Suppressor macrophage treated with lipopolysaccharide for 1 hour (primary cell): ENCODE measurements at regions not wholly inside any gene's neighbourhood (a gene's known extent, or its start where the extent isn't known, plus 50 kb on each side); places are given as distances from the start of the nearest gene placed in this dataset.
"Not testable (repeated sequence)": the region's sequence is repeated elsewhere in the genome, so short reads cannot be mapped to it uniquely, and the experiment has no call there.

Experiments
- DNase-seq, 3 donors: peaks; one replicate each; pipeline ENCODE4 v3.0.0-alpha.2; 2020 to 2022

DNA sequence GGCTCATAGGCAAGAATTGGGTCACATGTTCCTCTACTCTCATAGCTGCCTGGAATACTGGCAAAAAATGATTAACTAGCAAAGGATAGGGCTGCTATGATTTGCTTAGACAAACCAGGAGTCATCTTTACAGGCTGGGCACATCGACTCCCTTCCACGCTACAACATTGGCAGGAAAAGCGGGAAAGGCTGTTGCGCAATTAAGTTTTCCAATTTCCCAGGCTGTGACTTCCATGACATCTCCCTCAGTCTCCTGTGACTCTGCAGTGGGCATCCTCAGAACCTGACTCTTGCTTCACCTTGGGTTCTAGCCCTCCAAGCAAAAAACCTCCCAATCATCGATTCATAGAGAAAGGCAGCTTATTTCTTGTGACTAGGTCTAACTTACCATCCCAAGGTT lies 184.5 kb upstream of the E2F7 start:
- no peak for DNase-seq

DNA sequence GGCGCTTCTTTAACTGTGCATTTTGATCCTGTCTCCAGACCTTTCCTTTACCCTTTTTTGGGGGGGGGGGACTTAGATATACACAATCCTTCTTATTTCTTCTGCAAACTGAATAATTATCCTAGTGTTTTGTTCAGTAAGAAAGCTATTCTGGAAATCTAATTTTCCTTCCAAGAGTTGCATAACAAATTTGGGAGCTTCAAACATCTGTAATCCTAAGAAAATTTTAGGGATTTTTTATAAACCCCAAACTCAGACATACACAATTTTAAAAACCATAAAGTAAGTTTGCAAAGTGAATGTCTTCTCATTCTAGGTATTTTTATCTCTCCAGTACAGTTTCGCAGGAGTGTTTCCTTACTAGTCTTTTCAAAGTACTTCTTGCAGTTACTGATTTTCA lies 182.7 kb upstream of the E2F7 start:
- no peak for DNase-seq

DNA sequence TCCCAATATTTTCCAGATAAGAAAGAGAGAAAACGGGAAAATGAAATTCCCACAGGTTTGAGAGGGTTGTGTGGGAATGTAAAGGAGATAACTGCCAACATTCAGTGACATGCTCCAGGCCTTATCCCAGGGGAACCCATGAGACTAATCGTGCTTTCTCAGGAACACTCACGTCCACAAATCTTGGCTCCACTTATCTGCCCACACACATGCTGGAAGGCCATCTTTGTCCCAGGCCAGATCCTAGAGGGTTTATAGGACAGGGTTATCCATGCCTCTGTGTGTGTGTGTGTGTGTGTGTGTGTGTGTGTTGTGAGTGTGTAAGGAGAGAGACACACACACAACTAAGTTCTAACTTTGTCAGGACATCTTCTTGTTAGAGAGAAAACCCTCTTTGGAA lies 182.2 kb upstream of the E2F7 start:
- no peak for DNase-seq

DNA sequence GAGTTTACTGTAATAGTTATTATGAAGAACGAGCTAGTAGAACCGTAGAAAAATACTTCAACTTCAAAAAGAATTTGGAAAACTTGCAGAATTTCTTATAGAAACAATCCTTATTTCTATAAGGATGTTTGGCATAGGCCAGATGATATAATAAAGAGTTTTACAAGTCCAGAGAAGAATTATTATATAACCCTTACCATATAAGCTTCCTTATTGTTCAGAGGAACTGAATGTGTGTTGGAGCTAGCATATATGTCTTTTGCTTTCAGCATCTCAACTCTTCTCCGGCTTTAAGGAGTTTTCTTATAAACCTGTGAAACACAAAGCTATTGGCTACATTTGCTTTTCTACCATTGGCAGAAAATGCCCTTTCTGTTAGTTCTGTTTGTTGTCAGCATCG lies 178.0 kb upstream of the E2F7 start:
- no peak for DNase-seq

DNA sequence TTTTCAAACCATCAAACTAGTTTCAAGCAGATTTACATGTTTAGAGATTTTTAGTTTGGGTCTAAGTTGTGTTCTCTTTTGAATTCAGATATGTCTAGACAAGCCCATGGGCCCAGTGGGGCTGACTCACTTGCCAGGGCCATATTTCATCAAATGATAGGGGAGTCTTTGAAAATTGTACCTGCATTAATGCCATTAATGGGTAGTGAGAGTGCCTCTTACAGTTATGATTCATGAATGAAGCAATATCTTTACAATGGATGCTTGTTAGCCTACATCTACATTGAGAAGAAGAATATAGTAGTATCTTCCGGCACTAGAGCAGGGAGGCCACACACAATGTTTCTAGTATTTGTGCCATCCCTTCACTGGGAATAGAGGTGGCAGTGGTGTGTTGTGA lies 174.2 kb upstream of the E2F7 start:
- DNase-seq, result no peak

DNA sequence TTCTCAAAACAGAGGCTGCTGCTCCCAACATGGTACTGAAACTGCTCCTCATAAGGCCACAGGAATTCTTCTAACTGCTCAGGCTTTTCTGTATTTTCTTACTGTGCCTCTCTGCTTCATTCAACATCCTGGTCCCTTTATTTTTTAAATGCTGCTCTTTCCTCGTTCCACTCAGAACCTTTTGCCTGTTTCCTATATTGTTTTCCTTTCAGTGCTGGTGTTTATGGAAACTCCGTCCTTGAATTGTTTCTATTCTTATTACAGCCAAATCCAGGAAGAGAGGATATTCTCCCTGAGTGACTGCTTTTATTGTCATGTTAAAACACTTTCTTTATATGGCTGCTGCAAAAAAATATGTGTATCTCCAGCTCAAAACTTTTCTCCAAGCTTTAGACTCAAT lies 173.0 kb upstream of the E2F7 start:
- no peak for DNase-seq

DNA sequence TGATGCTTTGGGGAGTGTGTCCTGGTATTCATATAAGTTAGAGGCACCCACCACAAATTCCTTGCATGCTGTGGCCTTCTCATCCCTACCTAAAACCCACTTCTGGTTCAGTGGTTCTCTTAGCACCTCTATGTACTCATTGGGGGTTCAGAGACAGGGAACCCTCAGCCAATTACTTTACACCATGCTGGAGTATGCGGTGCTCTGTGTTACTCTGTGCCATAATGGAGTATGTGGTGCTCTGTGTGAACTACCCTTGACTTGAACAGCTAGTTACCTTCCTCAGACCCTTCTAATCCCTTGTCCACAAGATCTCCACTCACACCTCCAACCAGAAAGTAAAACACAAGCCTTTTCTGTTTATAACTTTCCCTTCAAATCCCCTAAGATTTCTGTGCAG lies 172.5 kb upstream of the E2F7 start:
- DNase-seq, result no peak

DNA sequence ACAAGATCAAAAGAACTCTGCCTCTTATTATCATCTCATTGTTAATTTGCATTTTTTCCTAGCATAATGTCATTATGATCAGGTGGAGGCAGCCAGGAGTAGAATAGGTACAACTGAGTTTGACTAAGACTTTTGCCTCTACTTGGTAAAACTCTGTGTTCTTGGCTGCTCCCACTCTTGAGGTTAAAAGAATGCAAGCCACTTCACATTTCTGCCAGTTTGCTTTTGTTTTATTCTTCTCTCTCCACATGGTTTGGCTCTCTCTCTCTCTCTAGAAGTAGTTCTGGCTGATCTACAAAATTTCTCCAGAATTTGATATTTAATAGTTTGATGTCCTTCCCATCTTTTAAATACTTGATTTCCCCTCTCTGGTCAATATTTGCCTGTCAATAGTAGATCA lies 170.7 kb upstream of the E2F7 start:
- no peak for DNase-seq

DNA sequence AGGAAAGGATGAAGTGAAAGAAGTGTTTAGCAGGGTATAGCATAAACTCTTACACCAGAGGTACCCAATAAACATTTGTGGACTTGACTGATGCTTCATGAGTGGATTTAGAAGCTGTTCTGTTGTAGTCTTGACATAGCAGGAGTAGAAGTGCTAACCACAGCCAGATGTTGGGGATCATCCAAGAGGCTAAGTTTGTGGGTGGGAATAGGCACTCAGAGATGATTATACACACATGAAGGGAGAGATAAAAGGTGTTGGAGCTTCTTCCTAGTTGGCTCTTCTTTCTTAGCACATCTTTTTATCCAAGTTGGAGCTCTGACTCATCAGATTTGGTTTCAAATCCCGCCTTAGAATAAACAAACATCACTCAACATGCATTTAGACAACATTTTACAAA lies 166.7 kb upstream of the E2F7 start:
- DNase-seq, result no peak

DNA sequence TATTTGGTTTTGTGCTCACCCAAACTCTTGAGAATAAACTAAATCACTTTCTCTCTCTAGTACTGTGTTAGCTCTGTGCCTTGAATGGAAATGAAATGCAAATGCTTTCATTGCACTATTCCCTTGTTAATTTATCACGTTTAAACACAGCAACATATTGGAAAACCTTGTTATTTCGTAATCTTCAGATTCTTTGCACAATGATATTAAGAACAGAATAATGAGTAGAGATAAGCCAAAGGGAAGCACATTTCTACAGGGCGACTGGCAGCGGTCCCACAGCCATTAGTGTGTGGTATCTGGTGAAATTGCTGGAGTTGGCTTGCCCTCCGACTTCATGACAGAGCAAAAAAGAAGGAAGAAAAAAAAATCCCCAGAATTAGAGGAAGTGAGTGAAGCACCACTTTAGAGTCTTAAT lies 166.1 kb upstream of the E2F7 start:
- DNase-seq, result peak; percentile 29 to 34 (median 29)

DNA sequence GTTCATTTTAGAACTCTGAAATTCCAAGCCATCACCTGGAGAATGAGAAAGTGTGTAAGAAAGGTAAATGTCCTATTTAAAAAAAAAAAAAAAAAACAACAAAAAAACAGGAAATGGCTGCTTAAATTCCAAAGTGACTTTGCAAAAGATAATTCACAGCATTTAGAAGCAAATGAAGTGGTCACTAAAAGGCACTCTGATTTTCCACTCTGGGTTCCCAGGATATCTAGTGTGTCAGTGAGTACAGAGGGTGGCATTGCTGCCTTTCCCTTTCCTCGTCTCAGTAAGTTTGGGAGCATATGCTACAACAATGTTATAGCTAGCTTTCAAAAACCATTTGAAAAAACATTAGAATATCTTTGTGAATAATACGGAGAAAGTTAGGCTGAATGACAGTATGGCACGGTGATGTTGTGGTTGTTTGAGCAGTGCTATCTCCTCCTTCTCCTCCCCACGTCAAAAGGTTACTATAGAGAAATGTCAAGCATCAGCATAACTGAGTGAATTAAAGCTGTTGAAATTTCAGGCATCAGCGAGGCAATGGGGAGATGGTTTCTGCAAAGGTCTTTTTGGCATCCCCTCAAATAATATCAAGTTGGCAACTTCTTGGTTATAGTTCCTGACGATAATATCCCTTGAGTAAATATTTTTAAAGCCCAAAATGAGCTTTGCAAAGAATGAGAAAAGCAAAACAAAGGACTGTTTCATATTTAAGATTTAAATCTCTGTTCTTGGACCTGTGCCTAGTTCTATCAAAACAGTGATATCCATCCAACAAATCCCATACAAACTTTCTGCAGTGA lies 164.5 kb upstream of the E2F7 start:
- no peak for DNase-seq

DNA sequence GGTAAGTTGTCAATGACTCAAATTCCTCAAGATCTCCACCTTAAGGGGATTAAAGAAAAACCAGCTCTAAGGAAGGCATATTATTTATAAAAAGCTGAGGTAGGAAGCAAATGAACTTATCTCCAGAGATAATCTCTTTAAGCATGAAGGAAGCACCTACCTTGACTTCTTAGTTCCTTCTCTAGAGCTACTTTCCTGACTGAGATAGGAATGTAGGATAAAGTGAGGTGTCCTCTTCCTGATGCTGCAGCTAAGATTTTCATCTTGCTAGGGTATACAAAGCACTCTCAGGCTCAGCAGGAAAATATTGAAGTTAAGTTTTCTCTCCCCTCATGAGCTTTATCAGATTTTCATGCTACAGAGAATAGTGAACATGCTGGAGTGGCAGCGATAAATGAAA lies 163.0 kb upstream of the E2F7 start:
- DNase-seq, result no peak

DNA sequence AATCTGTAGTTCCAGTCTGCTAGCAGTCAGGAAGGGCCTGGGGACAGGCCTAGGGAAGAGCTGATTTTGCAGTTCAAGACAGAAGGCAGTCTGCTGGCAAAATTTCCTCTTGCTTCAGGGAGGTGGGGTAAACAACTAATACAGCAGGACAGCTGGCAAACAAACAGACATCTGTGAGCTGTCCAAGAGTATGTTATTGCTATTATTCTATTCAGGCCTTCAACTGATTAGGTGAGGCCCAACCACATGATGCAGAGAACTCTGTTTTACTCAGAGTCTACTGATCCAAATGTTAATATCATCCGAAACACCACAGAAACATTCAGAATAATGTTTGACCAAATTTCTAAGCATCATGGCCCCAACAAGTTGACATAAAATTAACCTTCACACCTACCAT lies 161.0 kb upstream of the E2F7 start:
- no peak for DNase-seq

DNA sequence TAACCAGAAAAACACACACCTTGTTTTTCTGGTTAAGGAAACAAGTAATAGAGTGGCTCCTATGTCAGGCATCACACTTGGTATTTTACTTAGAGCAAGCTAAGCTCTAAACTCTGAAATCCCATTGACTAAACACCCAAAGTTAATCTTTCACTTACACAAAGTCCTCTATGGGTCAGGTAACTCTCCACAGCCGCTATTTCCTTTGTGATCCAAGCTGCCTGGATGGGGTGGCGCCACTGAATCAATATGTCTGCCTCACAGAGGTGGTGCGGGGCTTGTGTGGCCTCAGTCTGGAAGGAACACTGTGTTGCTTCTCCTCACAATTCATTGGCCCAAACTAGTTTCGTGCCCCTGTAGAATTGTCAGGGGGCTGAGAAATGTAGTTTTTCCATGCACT lies 160.0 kb upstream of the E2F7 start:
- DNase-seq, result no peak

DNA sequence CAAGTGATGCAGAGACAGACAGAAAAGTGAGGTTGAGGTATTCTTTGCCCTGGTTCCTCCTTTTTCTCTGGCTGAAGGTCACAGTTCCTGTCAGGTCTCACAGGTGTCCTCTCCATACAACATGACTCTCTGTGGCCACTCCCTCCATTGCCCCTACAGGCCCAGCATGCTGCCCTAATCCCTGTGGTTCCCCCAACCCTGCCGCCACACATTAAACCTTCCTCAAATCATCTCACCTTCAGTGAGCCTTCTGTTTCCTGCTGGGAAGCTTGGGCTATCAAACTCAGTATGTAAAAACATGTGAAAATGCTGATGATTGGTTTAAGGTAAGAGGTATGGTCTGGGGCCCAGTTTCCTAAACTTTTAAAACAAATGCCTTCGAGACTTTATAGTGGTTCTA lies 159.0 kb upstream of the E2F7 start:
- no peak for DNase-seq

DNA sequence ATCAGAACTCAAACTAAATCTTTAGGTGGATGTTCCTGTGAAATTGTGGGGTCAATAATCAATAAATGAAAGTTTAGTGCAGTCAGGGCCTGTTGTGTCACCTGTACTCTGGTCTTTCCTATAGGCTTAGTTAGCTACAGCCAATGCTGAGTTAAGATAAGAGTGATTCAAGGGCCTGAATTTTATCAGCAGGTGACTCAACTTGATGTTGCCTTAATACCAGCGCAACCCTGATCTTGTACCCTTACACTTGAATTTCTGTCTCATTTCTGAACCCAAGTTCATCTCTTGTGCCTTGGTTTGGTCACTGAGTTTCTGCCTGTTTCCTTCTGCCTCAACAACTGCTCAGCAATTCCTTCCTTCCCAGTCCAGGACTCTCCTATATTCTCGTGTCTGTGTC lies 157.0 kb upstream of the E2F7 start:
- no peak for DNase-seq

DNA sequence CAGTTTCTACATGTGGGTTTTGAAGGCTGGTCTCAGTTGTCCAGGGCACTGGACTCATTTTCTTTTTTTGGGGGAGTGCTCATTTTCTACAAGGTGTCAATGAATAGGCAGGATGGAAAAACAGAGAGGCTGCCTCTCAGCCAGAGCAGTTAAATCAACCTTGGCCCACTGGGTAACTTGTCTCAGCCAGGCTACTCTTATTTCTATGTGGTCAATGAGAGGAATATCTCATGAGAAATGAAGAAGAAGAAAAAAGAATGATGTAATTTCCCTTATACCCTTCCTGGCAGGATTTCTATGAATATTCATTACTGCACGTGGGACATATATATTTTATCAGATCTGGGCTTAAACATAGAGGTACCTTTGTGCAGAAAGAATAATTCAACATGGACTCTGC lies 155.2 kb upstream of the E2F7 start:
- no peak for DNase-seq

DNA sequence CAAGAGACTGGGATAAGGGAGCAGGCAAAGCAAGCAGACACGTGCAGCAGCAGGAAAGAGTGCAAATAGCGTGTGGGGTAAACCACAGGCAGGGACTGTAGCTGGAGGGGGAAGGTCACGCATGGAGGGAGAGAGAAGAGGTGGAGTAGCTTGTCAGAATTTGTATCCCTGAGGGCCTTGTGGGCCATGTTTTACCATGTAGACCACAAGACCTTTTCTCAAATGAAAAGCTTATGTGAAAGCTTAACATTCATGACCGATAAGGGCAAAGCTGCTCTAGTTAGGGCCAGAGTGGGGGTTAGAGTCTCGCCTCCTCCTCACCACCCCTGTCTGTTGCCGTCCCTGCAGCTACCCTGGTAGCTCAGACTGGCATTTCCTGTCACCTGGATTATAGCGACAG lies 152.9 kb upstream of the E2F7 start:
- DNase-seq, result no peak

DNA sequence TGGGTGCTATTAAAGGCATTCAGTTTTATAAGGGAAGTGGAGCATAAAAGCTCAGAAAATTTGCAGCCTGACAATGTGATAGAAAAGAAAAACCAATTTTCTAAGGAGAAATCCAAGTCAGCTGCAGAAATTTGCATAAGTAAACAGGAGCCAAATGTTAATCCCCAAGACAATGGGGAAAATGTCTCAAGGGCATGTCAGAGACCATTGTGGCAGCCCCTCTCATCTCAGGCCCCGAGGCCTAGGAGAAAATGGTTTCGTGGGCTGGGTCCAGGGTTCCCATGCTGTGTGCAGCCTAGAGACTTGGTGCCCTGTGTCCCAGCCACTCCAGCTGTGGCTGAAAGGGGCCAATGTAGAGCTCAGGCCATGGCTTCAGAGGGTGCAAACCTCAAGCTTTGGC lies 150.8 kb upstream of the E2F7 start:
- DNase-seq, result not testable (repeated sequence)

DNA sequence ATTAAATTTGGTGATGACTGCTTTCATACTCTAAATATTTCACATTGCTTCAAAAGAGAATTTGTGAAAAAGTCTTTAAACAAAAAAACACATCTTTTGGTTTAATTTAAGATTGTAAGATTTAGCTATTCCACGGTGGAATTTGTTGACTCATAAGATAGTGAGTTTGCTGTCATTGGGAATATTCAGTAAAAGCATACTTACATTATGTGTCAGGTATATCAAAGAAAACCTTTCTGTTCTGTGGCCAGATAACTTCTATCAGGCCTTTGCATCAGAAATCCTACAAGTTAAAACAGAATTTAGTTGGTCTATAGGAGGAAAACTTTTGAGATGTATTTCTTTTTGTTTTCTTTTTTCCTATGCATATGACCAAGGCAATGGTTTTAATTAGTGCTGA lies 148.8 kb upstream of the E2F7 start:
- DNase-seq, result no peak

DNA sequence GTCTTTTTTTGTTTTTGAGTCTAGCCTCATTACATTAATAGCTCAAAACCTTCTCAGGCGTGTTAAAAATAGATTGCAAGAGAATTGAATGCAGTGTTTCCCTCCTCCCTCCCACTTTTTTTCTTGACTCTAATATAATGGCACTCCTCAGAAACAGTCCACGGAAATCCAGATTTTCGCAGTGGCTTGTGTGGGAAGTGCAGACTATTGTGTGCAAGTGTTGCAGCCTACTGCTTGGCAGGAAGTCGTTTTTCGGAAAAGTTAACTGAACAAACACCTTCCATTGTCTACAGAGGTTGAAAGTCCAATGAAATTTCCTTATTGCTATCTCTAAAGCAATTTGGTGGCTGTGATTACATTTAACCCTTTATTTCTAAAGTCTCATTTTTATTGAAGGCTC lies 147.9 kb upstream of the E2F7 start:
- DNase-seq, result no peak

DNA sequence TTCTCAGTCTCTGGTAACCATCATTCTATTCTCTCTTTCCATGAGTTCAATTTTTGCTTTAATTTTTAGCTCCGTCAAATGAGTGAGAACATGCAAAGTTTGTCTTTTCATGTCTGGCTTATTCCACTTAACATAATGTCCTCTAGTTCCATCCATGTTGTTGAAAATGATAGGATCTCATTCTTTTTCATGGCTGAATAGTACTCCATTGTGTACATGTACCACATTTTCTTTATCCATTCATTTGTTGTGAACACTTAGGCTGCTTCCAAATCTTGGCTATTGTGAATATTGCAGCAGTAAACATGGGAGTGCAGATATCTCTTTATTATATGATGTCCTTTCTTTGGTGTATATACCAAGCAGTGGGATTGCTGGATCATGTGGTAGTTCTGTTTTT lies 145.4 kb upstream of the E2F7 start:
- no peak for DNase-seq

DNA sequence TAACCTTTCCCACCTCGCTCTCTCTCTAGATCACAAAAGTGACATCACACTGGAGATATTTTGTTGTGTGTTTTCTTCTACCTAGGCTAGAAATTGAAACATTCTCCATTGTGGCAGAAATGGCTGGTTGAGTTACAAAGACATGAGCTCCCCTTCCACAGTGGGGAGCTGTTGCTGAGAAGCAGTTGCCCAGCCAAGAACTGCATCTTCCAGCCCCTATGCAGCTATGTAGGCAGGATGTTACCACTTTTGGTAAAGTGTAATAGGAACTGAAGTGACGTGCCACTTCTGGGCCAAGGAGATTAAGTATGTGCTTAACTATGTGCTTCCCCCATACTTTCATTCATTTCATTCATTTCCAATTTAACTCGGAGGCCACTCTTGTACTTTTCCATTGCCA lies 138.7 kb upstream of the E2F7 start:
- no peak for DNase-seq

DNA sequence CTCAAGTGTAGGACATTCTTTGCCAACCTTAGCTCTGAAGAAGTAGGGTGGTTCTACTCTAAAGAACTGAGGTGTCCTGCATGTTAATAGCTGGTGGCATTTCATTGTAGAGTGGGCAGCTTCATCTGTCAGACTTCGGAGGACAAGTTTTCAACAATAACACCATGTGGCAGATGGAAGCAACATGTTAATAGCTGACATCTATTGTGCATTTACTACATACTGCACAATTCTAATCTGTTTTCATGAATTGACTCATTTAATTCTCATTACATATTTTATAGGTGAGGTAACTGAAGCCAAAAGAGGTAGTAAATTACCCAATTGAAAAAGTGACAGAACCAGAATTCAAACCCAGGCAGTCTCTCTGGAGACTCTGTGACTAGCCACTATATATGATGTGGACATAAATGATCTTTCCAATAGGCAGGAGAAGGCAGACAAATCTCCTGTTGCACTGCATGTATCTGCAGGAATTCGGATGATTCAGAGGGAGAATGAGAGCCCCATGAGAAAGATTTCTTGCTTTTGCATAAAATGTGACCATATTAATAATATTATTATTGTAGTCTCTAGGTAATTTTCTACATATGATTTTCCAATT lies 137.2 kb upstream of the E2F7 start:
- no peak for DNase-seq

DNA sequence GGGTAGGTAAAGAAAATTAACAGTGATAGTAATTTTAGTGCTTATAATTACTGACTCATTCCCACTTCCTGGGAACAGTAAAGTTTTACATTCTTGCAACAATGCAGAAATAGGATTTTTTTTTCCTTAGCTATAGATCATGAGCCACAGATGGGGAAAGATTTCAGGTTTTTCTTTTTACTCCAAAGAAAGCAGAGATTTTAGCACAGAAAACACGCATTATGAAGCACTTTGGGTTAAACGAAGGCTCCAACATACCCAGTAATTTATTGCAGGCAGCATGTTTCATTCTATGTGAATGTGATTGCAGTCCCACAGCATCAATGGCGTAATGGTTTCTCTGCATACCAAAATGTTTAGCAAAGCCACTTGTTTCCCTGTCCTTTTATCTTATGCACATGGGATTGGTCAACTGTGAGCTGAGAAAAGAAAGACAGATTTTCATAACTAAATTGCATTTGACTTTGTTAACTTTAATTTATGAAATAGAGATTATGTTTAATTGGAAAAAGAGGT lies 124.6 kb upstream of the E2F7 start:
- DNase-seq, result no peak
